ENCODE measurements at regions not wholly inside any gene's neighbourhood (a gene's known extent, or its start where the extent isn't known, plus 50 kb on each side); places are given as distances from the start of the nearest gene placed in this dataset.

DNA sequence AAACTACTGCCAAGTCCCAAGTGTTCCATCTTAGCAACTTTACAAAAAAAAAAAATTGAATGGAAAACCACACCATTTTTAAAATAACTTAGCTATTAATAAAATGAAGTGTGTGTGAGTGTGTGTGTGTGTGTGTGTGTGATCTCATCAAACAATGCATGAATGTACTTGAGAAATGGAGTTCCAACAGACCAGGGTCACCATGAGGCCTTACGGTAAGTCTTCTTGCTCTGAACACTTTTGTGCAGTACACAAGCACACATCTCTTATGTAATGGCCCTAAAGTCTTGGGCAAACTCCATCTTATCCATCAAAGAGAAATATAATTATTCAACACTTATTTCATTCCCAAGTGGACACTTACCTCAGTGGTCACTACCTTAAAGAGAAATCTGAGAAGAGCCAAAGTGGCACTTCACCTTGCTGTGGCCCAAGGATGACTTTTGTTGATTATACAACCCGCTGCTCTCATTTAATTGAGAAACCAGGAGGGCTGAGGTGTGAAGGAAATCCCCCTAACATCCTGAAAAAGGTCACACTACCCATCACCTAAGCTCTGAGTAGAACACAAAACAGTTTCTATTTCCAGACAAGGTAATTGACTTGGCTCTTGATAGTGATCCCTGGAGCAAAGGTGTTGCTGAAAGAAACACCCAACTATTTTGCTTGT, 96.5 kb upstream of the PRDX4 start:
- TF ChIP-seq POLR2A (IDR thresholded peaks at IDR 0.05; ENCODE audit: low read depth, low read length): no peak
- no peak for DNase-seq (ENCODE audit: insufficient read length, low spot score)
- no peak for FAIRE-seq

DNA sequence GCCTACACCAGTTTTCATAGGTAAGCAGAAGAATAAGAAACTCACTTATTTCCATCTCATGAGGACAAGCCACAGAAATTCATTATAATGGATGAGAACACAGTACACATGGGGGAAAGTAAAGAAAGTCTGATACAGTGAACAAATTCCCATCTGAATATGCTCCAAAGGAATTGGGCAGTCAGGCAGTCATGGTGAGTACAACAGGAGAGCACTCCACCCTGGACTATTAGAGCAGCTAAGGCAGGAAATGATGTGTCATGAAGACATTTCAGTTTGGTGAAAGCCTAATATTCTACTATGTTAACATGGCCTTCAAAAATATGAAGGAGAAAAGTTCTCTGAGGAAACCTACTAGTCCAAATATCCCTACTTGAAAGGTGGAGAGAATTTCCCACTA, 92.0 kb upstream of the PRDX4 start:
- TF ChIP-seq POLR2A (IDR thresholded peaks at IDR 0.05; ENCODE audit: low read depth, low read length): no peak
- FAIRE-seq: no peak
- no peak for DNase-seq (ENCODE audit: insufficient read length, low spot score)

DNA sequence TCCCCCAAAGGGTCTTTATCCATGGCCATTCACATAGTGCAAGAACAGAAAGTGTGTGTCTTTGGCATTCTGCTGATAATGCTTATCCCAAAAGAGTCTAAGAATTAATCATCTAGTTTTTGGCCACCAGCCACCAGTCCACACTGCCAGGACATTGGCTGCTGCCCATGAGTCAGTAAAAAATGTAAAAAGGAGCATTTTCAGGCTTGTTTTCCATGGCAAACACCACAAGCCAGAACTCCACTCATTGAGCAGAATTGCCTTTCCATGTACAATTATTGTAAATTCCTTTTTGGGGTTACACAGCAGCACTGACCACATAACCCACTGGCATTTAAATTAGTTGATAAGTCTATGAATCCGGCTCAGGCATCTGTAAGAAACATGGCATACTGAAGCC, 89.2 kb upstream of the PRDX4 start:
- FAIRE-seq (no peak), DNase-seq (ENCODE audit: insufficient read length, low spot score) (no peak)

DNA sequence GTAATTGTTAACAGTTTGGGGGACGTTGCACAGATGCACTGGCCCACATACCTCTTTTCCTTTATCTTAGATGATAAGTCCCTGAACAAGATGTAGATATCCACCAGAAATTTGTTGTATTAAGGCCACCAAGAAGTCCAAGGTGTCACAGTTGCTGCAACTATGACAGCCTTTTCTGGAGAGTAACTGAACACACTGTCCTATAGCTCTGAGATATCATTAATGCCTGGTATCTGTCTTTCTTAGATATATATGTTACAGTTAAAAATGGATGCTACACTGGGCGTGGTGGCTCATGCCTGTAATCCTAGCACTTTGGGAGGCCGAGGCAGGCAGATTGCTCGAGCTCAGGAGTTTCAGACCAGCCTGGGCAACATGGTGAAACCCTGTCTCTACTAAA, 77.8 kb upstream of the PRDX4 start:
- FAIRE-seq (no peak), DNase-seq (ENCODE audit: insufficient read length, low spot score) (no peak)
- TF ChIP-seq POLR2A (IDR thresholded peaks at IDR 0.05; ENCODE audit: low read depth, low read length): no peak

More for the DNA sequence above, 89.2 kb upstream of the PRDX4 start:
- no peak for TF ChIP-seq POLR2A (IDR thresholded peaks at IDR 0.05; ENCODE audit: low read depth, low read length)

DNA sequence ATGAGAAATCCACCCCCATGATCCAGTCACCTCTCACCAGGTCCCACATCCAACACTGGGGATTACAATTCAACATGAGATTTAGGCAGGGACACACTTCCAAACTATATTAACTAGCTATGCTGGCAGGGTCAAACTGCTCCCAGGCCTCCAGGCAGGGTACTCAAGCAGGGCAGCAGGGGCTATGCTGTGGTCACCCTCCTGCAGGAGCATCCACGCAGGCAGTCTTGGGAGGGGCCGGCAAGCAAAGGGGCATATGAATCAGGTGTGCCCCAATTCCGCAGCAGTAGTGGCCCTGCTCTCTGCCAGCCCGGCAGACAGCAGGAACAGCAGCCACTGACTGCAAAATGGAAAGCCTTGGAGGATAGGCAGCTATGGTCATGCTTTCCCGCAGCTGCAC, 74.6 kb upstream of the PRDX4 start:
- DNase-seq (ENCODE audit: insufficient read length, low spot score) (no peak), FAIRE-seq (no peak)
- TF ChIP-seq POLR2A (IDR thresholded peaks at IDR 0.05; ENCODE audit: low read depth, low read length): no peak

DNA sequence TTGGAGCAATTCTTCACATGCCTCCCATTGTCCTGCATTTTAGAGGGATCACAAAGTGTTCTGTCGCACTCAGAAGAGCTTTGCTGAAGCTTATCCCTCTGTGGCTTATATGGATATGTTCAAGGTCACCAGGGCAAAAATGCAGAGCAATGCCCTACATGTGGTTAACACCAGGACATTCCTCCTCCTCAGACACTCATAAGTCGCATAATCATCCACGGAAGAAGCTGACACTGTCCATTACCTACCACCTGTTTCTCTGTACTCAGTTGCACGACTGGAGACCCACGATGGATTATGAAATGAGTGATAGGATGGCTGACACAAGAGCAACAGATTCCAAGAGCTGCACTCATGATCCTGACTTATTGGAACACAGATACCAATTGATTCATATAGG, 68.7 kb upstream of the PRDX4 start:
- DNase-seq (ENCODE audit: insufficient read length, low spot score): no peak
- FAIRE-seq: no peak
- no peak for TF ChIP-seq POLR2A (IDR thresholded peaks at IDR 0.05; ENCODE audit: low read depth, low read length)

DNA sequence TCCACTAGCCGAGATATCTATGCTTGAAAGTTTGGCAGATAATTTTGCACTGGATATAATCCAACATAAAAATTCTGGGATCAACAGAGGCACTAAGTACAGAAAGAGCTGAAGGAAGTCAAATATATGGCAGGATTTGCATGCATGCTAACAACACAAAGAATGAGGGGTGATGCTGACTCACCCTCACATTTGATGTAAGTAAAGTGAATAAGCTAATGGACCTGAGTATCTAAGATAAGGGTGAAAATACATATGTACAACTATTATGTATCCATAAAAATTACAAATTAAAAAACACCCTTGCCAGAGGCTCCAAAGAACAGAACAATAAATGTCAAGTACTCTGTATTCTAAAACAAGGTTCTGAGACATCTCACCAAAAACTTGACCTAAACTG, 63.8 kb upstream of the PRDX4 start:
- no peak for FAIRE-seq
- no peak for DNase-seq (ENCODE audit: insufficient read length, low spot score)
- no peak for TF ChIP-seq POLR2A (IDR thresholded peaks at IDR 0.05; ENCODE audit: low read depth, low read length)

DNA sequence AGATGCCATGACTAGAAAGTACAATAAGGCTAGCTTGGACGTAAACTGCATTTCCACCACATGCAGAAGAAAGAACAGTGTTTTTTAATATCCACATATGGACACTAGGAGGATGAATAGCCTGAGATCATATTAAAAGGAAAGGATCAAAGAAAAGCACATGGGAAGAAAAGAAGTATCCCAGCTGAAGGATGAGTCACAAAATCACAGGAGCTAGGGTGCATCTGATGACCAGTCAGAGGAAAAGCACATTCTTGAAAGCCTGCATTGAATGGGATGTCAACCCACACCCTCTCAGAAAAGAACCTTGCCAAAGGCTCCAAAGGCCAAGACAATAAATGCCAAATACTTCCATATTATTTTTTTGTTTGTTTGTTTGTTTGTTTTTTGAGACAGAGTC, 56.8 kb upstream of the PRDX4 start:
- no peak for FAIRE-seq
- no peak for TF ChIP-seq POLR2A (IDR thresholded peaks at IDR 0.05; ENCODE audit: low read depth, low read length)
- DNase-seq (ENCODE audit: insufficient read length, low spot score): no peak

DNA sequence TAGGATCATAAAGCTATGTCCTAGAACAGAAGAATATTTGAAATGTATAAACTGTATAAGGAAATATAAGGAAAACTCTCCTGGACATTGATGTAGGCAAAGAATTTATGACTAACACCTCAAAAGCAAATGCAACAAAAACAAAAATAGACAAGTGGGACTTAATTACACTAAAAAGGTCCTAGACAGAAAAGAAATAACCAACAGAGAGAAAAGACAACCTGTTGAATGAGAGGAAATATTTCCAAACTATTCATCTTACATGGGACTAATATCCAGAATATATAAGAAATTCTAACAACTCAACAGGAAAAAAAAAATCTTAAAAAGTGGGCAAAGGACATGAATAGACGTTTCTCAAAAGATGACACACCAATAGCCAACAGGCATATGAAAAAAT, 54.4 kb upstream of the PRDX4 start:
- no peak for FAIRE-seq
- DNase-seq (ENCODE audit: insufficient read length, low spot score): no peak

DNA sequence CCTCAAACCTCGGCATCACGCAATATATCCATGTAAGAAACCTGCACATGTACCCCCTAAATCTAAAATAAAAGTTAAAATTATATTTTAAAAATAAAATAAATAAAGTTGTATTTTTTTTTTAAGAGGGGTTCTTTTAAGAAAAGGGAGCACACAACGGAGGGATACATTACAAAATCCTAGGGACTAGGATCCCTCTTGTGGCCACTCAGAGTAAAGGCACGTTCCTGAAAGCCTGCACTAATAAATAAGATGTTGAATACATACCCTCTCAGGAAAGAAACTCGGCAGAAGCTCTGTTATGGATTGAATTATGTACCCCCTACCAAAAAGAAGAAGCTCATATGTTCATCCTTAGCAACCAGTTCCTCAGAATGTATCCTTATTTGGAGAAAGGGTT, 50.9 kb upstream of the PRDX4 start:
- FAIRE-seq: no peak
- no peak for DNase-seq (ENCODE audit: insufficient read length, low spot score)
- no peak for TF ChIP-seq POLR2A (IDR thresholded peaks at IDR 0.05; ENCODE audit: low read depth, low read length)

More for the DNA sequence above, 54.4 kb upstream of the PRDX4 start:
- no peak for TF ChIP-seq POLR2A (IDR thresholded peaks at IDR 0.05; ENCODE audit: low read depth, low read length)
